Panc1 (cell line): ENCODE measurements at regions not wholly inside any gene's neighbourhood (a gene's known extent, or its start where the extent isn't known, plus 50 kb on each side); places are given as distances from the start of the nearest gene placed in this dataset.

ENCODE experiments used
- ATAC-seq: fragments of 200-7000 bp; cut with Tn5 transposase; 2 replicates; pipeline ENCODE4 v1.9.1; 2020; ENCODE audit warnings: mild to moderate bottlenecking, moderate library complexity
- BruUV-seq: library from RNA; stranded (reverse); fragments of 400-500 nt; replicated peaks from 2 replicates; lab custom pipeline; 2021; lab: Mats Ljungman, UMichigan
- CTCF ChIA-PET: fragments of 300-600 bp; sonication (Branson Sonifier 250); formaldehyde crosslinking; loops from one replicate; lab custom pipeline; 2022; ENCODE audit warnings: antibody characterized with exemption; lab: Charles Lee
- POLR2A ChIA-PET: fragments of 300-600 bp; sonication (Branson Sonifier 250); formaldehyde crosslinking; loops from one replicate; lab custom pipeline; 2022; ENCODE audit warnings: antibody characterized with exemption; lab: Charles Lee
- DNase-seq: peaks from one replicate; pipeline ENCODE4 v3.0.0-alpha.2; 2010; ENCODE audit warnings: low read depth, low spot score
- H3K27ac ChIP-seq: 2 replicates; pipeline ENCODE4 v1.5.1; 2011; ENCODE audit warnings: mild to moderate bottlenecking, low read length, inconsistent platforms
- H3K27me3 ChIP-seq: fragments of 200-500 bp; sonication (Bioruptor generic); 2 replicates; pipeline ENCODE4 v1.6.0; 2014; ENCODE audit warnings: low read length, inconsistent platforms; ENCODE audit not compliant: control insufficient read depth, insufficient read depth
- H3K36me3 ChIP-seq: fragments of 200-500 bp; sonication (Bioruptor generic); 2 replicates; pipeline ENCODE4 v1.5.1; 2014; ENCODE audit warnings: inconsistent platforms, mild to moderate bottlenecking, low read length, moderate library complexity; ENCODE audit not compliant: control insufficient read depth, insufficient read depth
- H3K4me1 ChIP-seq: 2 replicates; pipeline ENCODE4 v1.5.1; 2011; ENCODE audit warnings: inconsistent platforms, mild to moderate bottlenecking, low read length, moderate library complexity; ENCODE audit not compliant: control insufficient read depth, insufficient read depth
- H3K4me3 ChIP-seq, 2 experiments: 2 replicates each; pipeline ENCODE4 v1.5.1; 2011 to 2012; ENCODE audit warnings: low read depth in 2 of 2, low read length in 2 of 2, mild to moderate bottlenecking in 2 of 2, inconsistent platforms in 1 of 2, moderate library complexity in 1 of 2
- H3K9me3 ChIP-seq: fragments of 200-500 bp; sonication (Bioruptor generic); 2 replicates; pipeline ENCODE4 v1.5.1; 2014; ENCODE audit warnings: low read depth, mild to moderate bottlenecking, inconsistent platforms, low read length, moderate library complexity; ENCODE audit not compliant: control insufficient read depth, insufficient read depth
- CTCF ChIP-seq: fragments of 450-650 bp; IDR thresholded peaks from 2 replicates; pipeline ENCODE4 v1.5.1; 2017; ENCODE audit warnings: mild to moderate bottlenecking
- POLR2AphosphoS5 ChIP-seq: IDR thresholded peaks from 2 replicates; pipeline ENCODE4 v1.6.1; 2012; ENCODE audit warnings: mild to moderate bottlenecking, low read depth, low read length, moderate library complexity
- REST ChIP-seq, 2 experiments: IDR thresholded peaks; 2 replicates each; pipeline ENCODE4 v1.6.1; 2011 to 2012; ENCODE audit warnings: low read depth in 2 of 2, control low read depth in 1 of 2, low read length in 1 of 2, mild to moderate bottlenecking in 1 of 2, moderate library complexity in 1 of 2; ENCODE audit not compliant: insufficient read depth in 1 of 2
- SIN3A ChIP-seq: IDR thresholded peaks from 2 replicates; pipeline ENCODE4 v1.6.1; 2012; ENCODE audit warnings: low read depth, mild to moderate bottlenecking, low read length, moderate library complexity, borderline replicate concordance; ENCODE audit not compliant: insufficient read depth
- TCF7L2 ChIP-seq: IDR thresholded peaks from 2 replicates; pipeline ENCODE4 v1.6.1; 2011; ENCODE audit warnings: mild to moderate bottlenecking, low read depth, low read length, inconsistent platforms
- in situ Hi-C: cut with HindIII; loops from 2 replicates; pipeline ENCODE4 v1.10.0; 2016; ENCODE audit warnings: low sequenced_read_pairs, low pct_unique_long_range_greater_than_20kb
- intact Hi-C: fragments of 100-400 bp; cut with micrococcal nuclease; formaldehyde crosslinking; loops from one replicate; pipeline ENCODE4 v1.10.0; 2022; ENCODE audit not compliant: unreplicated experiment

- ATAC-seq (peak; percentile 45; the same call in 1 of the 2 replicates), DNase-seq (no peak)
- TF ChIP-seq SIN3A (no peak), POLR2AphosphoS5 (no peak)
- no TSS peak for BruUV-seq
- no peak overlapping the region for H3K27ac ChIP-seq
- CTCF ChIA-PET, result no interaction called here
- no peak overlapping the region for H3K4me3 ChIP-seq
- H3K9me3 ChIP-seq, result no peaks in the 10 kb centered on the region
- intact Hi-C loops (no loop called here), in situ Hi-C loops (no loop called here)
- H3K36me3 ChIP-seq, result no peaks in the 10 kb centered on the region
- POLR2A ChIA-PET, result no interaction called here
- no peaks in the 10 kb centered on the region for H3K27me3 ChIP-seq
- no peaks in the 10 kb centered on the region for H3K4me1 ChIP-seq
Observed at GRCh38 chr7:119197172-119197876, 972.8 kb downstream of the ANKRD7 start.

- H3K9me3 ChIP-seq, result no peaks in the 10 kb centered on the region
- H3K36me3 ChIP-seq, result no peaks in the 10 kb centered on the region
- H3K27ac ChIP-seq, result no peak overlapping the region
- in situ Hi-C loops, result no loop called here
- peak; percentile 73 for ATAC-seq
- H3K4me3 ChIP-seq, result no peak overlapping the region
- POLR2A ChIA-PET, result no interaction called here
- no peaks in the 10 kb centered on the region for H3K4me1 ChIP-seq
- CTCF ChIA-PET, result no interaction called here
- peak; percentile 22 for DNase-seq
- TF ChIP-seq SIN3A, result no peak
- TF ChIP-seq CTCF, result peak; percentile 88
- no peaks in the 10 kb centered on the region for H3K27me3 ChIP-seq
- BruUV-seq, result no TSS peak
- intact Hi-C loops, result no loop called here
Observed at GRCh38 chr7:119197877-119198527, 973.5 kb downstream of the ANKRD7 start.

GRCh38 chr7:119219663-119220062 lies 995.2 kb downstream of the ANKRD7 start:
- ATAC-seq (no peak), DNase-seq (no peak)
- POLR2A ChIA-PET, result no interaction called here
- TF ChIP-seq SIN3A (no peak), REST (IDR thresholded peaks at IDR 0.05; ENCODE audit: insufficient read depth in 1 of 2, low read depth in 2 of 2, low read length in 1 of 2) (no peak), CTCF (no peak), POLR2AphosphoS5 (no peak), TCF7L2 (no peak)
- Histone ChIP-seq H3K4me3 (no peak overlapping the region), H3K4me1 (no peaks in the 10 kb centered on the region), H3K36me3 (no peaks in the 10 kb centered on the region), H3K27me3 (no peaks in the 10 kb centered on the region), H3K9me3 (no peaks in the 10 kb centered on the region), H3K27ac (no peak overlapping the region)
- in situ Hi-C loops, result no loop called here
- no TSS peak for BruUV-seq
- CTCF ChIA-PET, result no interaction called here
- intact Hi-C loops, result no loop called here
